LoVo (cell line): ENCODE measurements at regions not wholly inside any gene's neighbourhood (a gene's known extent, or its start where the extent isn't known, plus 50 kb on each side); places are given as distances from the start of the nearest gene placed in this dataset.

Source experiments
- DNase-seq: peaks from one replicate; pipeline ENCODE4 v3.0.0-alpha.2; 2016; ENCODE audit warnings: low spot score

GRCh38 chr13:84049443-84050219 is 167.4 kb upstream of the SLITRK1 start:
- no peak for DNase-seq

- DNase-seq, result no peak
Measured at GRCh38 chr13:84044805-84045204, 162.5 kb upstream of the SLITRK1 start.

- DNase-seq, result no peak
Measured at GRCh38 chr13:84038001-84038400, 155.7 kb upstream of the SLITRK1 start.

- DNase-seq, result no peak
Measured at GRCh38 chr13:84032116-84032515, 149.8 kb upstream of the SLITRK1 start.

- no peak for DNase-seq
Measured at GRCh38 chr13:84031120-84031519, 148.8 kb upstream of the SLITRK1 start.

- no peak for DNase-seq
Measured at GRCh38 chr13:84029396-84029795, 147.1 kb upstream of the SLITRK1 start.

GRCh38 chr13:84025824-84026223 is 143.6 kb upstream of the SLITRK1 start:
- DNase-seq, result no peak

GRCh38 chr13:83996415-83996814 is 114.1 kb upstream of the SLITRK1 start:
- DNase-seq, result no peak

GRCh38 chr13:83995930-83996329 is 113.7 kb upstream of the SLITRK1 start:
- DNase-seq, result no peak

GRCh38 chr13:83992566-83993358 is 110.5 kb upstream of the SLITRK1 start:
- DNase-seq, result no peak

GRCh38 chr13:83987394-83987793 is 105.1 kb upstream of the SLITRK1 start:
- no peak for DNase-seq

GRCh38 chr13:83984793-83985192 is 102.5 kb upstream of the SLITRK1 start:
- DNase-seq, result no peak

- DNase-seq, result no peak
Measured at GRCh38 chr13:83980331-83980730, 98.1 kb upstream of the SLITRK1 start.

GRCh38 chr13:83975655-83976165 is 93.4 kb upstream of the SLITRK1 start:
- DNase-seq, result no peak

GRCh38 chr13:83958531-83958930 is 76.3 kb upstream of the SLITRK1 start:
- no peak for DNase-seq

- no peak for DNase-seq
Measured at GRCh38 chr13:83955011-83955410, 72.7 kb upstream of the SLITRK1 start.

- DNase-seq, result no peak
Measured at GRCh38 chr13:83953916-83954315, 71.6 kb upstream of the SLITRK1 start.

GRCh38 chr13:83950293-83950692 is 68.0 kb upstream of the SLITRK1 start:
- no peak for DNase-seq

- no peak for DNase-seq
Measured at GRCh38 chr13:83943530-83944279, 61.4 kb upstream of the SLITRK1 start.

GRCh38 chr13:83941701-83942335 is 59.5 kb upstream of the SLITRK1 start:
- DNase-seq, result no peak

- no peak for DNase-seq
Measured at GRCh38 chr13:83940742-83941141, 58.5 kb upstream of the SLITRK1 start.

GRCh38 chr13:83937579-83937978 is 55.3 kb upstream of the SLITRK1 start:
- no peak for DNase-seq
